Stimulated activated CD8-positive, alpha-beta memory T cell treated with anti-CD3 and anti-CD28 coated beads, Interleukin-4, amount 100 ng/mL, for 48 hours (primary cell): ENCODE measurements at regions not wholly inside any gene's neighbourhood (a gene's known extent, or its start where the extent isn't known, plus 50 kb on each side); places are given as distances from the start of the nearest gene placed in this dataset.

Source experiments
- DNase-seq: peaks from one replicate; pipeline ENCODE4 v3.0.0-alpha.2; 2020

DNA sequence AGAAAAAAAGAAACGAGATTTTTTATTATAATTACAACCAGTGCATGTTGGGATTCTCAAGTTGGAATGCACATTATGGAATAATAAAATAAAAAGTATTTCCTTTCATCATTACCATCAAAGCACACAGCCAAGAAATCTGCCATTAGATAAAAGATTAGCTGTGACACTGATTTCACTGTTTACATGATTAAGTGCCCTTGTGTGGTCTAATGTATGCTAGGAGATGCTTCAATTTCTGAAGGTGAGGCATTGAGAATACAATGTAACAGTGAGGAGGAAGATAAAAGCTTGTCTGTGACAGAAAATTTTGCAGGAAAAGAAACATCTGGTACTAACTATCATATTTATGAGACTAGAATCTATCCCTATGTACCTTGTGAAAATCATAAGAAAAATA lies 409.7 kb upstream of the PRMT6 start:
- DNase-seq: no peak

DNA sequence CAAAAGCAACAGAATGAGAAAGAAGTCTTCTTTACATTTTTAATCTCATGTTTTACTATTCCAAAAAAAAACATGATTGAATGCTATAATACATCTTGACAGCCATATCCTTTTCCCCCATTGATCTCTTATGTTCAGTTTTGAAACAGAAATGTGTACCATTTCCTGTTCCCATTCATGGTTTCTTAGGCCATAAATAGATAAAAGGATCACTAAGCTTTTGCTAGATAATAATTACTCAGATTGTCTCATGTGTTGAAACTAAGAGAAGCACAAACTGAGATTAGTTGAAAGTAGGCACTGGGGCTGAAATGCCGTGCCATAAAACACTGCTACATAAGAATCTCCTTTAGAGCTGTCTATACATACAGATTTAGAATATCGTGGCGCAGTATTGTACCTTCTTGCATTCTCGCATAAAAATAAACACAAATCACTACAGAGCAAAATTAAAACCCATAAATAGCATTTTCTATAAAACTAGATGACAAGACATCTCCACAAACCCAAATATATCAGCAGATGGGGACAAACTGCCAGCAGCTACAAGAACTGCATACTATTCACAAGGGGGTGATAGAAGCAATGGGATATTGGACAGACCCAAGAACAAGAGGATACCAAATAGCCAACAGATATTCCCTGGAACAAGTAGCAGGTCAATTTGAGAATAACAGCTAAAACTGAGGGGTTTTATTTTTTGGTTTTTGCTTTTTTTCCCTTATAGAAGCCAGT lies 405.3 kb upstream of the PRMT6 start:
- DNase-seq: no peak

DNA sequence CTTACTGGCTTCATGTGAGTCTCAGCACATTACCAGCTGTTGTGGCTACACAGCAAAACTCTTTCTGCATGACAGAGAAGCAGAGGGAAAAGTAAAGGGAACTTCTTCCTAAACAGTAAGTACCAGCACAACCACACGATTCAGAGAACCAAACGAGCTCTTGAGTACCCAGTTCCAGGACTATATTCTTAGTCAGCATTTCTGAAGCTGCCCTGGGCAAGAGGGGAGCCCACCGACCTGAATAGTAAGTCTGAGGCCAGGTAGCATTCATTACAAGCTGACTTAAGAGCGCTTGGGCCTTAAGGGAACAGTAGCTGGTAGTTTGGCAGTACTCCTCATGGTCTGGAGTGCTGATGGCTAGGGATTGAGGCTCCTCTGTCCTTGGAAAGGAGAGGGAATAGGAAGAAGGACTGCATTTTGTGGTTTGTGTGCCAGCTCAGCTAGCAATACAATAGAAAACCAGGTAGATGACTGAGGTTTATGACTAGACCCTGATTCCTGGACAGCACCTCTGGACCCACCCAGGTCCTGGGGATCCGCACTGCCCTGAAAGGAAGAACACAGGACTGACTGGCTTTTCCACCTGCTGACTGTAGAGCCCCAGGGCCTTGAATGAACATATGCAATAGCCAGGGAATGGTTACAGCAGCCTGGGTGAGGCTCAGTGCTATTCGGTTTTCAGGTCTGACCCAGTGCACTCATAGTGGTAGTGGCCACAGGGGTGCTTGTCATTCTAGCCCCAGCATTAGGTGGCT lies 396.8 kb upstream of the PRMT6 start:
- no peak for DNase-seq

DNA sequence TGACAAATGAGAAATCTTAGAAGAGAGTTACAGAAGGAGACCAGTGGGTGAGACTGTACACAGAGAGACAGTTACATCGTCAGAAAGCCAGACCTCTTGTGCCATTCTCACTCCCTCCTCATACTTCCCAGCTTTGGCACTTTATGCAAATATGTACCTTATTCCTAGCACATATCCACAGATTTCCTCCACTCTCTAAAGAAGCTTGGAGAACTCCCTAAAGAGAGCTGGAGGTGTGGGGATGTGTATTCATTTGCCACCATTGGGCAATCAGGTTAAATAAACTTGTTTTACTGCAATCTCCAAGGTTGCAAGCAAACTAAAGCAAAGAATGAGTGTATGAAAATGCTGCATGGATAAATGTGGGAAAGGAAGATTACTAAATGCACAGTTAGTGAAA lies 380.9 kb upstream of the PRMT6 start:
- no peak for DNase-seq

DNA sequence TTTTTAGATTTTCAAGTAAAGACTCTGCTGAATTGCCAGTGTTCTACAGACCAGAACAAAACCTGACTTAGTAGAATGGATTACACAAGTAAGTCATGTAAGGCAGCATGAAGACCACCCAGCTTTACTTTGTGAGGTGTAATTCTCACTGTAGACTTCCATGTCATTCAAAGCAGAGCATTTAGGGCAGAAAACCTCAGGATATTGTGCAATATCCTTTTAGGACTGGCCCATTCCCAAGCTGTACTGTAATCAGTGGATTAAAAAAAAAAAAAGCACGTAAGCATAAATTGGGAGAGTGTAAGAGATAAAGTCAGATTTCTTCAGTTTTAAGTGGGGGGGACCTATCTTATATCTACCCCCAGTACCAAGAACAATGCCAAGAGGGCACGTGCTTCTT lies 380.5 kb upstream of the PRMT6 start:
- no peak for DNase-seq

DNA sequence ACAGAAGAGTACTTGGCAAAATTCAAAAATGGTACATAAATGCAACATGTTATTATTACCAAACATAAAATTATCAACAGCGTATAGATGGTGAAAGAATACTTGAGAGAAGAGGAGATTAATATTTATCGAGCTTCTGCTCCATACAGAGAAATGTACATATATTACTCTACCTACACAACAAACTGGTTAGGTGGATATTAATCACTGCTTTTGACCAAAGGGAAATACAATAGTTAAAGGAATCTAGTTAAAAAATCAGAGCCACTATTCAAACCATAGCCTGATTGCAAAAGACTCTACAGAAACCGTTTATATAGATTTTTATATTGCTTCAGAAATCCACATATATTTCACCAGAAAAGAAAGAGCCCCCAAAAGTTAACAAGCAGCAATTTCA lies 379.3 kb upstream of the PRMT6 start:
- no peak for DNase-seq

DNA sequence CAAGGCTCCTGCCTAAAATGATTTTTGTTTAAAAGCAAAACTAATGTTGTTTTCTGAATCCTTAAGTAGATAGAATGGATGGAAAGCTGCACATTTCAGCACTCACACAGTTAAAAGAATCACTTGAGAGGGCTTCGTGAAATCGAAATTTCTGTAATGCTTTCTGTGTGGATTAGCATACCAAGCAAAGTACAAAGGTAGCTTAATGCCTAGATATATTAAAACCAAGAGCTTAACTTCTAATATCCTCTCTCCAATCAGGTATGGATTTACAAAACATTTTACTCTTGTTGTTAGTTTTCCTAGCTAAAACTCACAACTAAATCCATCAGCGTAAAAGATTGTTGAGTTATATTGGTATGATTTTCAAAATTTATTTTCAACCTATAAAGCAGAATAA lies 378.8 kb upstream of the PRMT6 start:
- no peak for DNase-seq

DNA sequence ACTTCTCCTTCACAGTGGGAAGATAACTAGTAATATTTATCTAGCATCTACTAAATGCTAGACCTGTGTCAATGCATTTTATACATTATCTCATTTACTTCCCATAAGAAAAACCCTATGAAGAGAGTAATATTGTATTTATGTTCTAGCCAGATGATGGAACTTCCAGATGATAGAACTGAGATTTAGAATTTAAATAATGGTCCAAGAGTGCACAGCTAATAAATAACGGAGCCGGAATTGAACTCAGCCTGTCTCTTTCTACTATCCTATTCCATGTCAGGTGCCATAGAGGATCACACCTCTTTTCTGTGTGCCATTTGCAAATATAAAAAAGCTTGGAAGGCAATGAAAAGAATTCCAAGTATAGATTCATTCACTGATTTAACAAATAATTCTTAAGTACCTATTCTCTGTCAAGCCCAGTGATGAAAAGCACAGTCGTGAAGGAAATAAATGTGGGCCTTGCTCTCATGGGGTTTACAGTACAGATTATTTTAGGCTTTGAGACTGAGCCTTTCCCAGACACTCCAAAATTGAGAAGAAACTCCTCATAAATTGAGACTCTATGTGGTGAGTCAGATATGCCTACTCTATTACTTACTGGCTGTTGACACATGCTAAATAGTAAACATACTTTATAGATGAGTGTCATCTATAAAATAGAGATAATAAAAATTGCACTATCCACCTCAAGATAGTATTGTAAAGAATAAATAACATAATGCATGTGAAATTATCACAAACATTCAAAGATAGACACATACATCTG lies 378.0 kb upstream of the PRMT6 start:
- DNase-seq: no peak

DNA sequence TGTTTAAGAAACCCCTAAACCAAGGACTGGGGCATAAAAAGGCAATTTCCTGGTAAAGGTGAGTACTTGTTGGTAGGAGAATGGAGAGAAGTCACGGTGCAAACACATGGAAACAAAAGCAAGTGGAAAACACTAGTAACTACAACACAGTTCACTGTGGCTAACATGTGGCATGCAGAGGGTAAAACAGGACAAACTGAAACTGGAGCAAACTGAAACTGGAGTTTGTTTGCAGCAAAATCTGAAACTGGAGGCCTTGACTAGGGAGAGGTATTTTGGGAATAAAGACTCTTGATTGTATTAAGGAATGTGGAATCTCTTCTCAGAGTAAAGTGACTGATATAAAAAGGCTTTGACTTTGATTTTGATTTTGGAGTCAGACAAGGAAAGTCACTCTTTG lies 376.3 kb upstream of the PRMT6 start:
- no peak for DNase-seq

DNA sequence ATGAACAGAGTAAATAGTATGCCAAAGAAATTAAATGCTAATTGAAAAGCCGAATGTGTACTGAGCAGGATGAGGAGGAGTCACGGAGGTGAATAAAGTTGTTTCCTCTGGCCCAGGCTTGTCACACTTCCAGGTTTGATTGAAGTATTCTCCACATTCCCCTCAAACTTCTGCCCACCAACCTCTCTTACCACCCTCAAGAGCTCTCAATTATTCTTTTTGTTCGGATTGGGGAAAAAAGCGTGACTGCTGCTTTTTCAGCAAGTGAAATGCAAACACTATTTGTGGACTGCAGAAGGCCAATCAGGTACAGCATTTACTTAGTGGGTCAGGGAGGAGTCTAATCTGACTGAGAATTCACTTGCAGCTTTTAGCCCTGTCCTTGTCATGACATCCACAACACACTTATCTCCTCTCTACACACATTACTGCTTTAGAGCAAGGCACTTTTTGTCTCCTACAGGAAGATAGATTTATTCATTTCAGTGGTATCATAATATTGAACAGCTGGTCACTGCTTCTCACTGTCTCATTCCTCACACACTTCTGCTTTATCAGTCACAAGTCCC lies 375.6 kb upstream of the PRMT6 start:
- no peak for DNase-seq

DNA sequence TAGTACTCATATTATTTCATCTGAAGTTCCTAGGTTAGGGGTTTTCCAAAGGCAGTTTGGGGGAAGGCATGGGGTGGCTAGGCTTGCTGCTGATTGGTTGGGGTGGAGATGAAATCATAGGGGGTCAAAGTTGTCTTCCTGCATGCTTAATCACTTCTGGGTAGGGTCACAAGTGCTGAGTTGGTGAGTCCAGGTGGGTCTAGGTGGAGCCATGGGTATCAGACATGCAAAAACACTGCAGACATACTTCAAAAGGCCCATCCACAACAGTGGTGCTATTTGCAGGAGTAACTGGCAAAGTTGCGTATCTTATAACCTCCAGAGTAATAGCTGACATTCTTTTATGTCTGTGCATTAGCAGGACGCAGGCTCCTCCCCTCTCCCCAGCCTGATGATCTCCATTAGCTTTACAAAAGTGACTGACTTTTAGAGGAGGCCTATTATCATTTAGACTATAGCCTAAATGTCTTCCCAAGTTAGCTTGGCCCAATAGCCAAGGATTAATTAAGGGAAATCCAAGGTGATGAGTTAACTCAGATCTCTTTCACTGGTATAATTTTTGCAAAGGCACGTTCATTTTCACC lies 374.4 kb upstream of the PRMT6 start:
- no peak for DNase-seq

DNA sequence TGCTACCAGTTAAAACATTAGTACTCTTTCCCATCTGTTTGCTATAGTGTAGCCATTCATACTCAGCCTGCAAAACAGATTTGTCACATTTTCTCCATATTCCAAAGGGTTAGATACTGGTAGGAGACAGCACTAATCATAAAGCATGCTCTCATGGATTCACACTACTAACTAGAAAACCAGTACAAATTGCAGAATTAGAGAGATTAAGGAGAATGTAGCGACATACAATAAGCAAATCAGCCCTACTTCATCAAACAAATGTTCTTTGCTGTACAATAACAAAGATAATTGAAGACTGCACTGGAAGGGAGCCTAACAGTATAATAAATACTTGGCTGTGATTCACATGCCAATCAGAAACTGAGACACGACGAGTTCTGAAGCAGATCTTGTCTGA lies 368.0 kb upstream of the PRMT6 start:
- DNase-seq: no peak

DNA sequence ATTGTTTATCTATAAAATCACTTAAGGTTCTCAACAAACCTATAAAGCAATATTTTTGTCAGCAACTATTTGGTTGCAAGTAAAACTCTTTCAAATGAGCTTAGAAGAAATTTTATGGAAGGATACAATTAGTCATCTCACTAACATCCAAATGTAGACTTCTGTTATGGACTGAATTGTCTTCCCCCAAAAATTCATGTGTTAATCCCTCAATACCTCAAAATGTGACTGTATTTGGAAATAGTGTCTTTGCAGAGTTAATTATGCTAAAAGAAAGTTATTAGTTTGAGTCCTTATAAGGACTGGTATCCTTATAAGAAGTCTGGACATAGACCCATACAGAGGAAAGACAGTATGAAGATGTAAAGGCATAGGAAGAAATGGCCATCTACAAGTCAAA lies 357.8 kb upstream of the PRMT6 start:
- DNase-seq: no peak

DNA sequence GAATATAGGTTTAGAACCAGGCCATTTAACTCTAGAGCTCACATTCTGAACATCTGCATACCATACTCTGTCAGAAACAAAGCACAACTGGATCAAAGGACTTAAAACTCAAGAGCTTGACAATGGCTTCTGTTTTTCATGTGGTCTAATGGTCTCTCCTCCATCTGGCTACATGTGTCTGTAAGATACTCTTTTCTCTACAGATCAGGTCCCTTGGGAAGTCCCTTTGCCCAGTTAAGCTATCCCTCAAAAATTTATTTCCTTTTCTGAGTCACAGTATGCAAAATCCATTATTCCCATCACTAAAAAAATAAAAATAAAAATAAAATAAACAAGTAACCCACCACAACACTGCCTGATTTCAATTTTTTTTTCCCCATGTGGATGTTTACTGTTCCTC lies 357.0 kb upstream of the PRMT6 start:
- no peak for DNase-seq

DNA sequence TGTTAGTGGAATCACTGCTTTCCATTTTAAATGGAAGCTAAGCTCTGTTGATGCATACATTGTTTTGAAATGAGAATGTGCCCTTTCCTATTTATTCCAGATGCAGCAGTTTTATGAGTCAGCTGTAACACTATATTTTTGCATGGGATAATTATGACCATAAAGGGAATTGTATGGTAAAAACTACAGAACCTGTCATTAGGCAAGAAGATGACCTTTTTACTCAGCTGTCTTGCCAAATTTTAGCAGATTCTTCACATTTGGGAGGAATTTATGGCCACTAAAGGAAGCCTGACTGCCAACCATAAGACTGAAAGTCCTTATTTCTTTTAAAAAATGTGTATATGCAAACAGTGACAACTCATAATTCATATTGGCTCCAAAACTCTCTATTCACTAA lies 356.3 kb upstream of the PRMT6 start:
- no peak for DNase-seq

DNA sequence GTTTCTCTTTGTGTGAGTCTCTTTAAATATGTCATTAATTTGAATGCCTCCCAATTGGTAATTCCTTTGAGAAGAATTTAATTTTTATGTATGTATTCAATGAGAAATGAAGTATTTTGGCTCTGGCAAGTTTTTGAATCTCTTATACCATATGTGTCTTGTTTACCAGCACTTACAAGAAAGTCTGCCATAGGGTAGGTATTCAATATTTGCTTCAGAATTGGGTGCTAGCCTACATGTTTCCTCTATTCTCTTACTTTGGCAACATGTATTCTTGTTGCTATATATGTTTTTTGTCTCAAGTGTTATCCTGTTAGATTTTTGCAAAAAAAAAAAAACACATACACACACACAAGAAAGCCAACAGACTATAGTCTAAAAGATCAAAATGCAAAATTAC lies 350.5 kb upstream of the PRMT6 start:
- no peak for DNase-seq

DNA sequence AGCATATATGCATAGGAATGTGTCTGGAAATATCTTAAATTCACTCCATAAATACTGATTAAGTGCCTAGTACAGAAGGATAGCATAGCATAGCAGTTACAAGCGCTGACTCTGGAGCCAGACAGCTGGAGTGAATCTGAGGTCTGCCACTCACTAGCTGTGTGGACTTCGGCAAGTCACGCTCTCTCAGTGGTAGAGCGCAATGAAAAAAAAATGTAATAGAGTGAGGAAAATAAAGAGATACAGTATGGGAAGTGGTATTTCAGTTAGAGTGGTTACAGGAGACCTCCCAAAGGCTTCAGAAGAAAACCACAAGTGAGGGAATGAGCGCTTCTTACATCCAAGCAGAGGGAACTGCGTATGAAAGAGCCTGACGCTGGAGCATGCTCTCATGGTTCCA lies 338.9 kb upstream of the PRMT6 start:
- DNase-seq: no peak

DNA sequence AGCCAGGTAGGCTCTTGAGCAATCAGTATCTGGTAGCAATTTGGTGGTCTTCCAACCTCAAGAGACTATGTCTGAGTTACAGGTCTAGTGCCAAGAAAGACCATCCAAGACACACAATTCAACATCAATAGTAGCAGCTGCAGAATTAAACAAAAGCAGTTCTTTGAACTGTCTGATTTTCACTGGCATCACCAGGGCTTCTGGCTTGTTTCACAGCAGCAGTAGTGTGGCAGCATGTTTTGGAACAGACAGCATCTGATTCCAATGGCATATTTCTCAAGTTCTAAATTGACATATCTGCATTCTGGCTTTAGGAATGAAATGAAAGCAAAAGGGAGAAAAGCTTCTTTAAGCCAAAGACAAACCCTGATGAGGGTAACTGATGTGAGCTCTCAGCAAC lies 334.7 kb upstream of the PRMT6 start:
- DNase-seq: no peak

DNA sequence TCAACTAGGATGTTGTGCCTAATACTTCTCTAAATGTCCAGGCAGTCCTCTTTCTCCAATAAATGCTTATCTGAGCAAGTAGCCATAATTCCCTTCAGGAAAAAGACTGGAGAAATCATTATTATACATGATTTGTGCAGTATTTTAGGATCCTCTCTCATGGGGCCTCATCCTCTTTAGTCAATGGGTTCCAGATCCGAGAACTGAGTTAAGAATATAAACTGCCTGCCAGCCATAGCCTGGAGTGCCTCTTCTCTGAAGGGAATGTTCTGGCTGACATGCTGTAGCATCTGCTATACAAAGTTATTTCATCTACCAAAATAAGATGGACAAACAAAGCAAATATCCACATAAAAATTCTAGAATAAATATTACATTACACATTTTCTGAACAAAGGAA lies 334.0 kb upstream of the PRMT6 start:
- DNase-seq: no peak

DNA sequence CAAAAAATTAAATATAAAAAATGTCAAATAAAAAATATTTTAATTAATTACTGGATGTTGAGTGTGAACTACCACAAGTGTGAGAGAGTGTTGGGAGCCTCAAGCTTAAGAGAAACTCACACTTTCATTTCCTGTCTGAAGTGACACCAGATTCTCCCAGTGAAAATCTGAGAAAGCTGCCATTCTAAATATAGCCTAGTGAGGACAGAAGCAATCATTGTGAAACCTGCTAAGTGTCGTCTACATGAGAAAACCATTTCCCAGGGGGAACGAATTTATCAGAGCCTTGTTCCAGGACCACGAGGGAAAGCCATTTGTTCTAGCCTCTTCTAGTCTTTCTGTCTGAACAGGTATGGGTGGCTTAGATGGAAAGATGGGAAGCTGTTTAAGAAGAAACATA lies 329.3 kb upstream of the PRMT6 start:
- no peak for DNase-seq

DNA sequence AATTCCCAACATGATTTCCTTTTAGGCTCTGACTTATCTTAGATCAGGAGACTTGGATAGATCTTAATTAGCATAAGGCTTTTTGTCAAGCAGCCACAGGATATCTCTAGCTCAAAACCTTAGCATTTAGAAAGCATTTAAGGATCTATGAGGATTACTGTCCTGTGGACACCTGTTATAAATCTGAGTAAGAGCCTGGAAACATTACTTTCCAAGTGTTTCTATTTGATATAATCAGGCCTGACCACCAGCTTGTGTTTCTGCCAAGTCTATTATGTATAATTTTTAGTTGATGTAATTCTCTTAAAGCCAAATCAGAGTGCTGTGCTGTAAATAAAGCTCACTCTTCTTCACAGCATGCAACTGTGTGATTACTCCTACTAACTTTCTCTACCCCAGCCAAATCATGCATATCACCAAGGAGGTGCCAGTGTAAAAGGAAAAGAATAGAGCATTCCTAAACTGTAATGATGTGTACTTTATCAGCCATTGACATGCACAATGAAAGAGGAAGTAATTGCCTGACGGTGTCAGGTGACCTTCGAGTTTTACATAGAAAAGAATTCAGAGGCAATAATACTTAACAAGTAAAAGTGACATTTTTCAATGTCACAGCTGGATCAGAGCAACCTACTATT lies 309.9 kb upstream of the PRMT6 start:
- no peak for DNase-seq

DNA sequence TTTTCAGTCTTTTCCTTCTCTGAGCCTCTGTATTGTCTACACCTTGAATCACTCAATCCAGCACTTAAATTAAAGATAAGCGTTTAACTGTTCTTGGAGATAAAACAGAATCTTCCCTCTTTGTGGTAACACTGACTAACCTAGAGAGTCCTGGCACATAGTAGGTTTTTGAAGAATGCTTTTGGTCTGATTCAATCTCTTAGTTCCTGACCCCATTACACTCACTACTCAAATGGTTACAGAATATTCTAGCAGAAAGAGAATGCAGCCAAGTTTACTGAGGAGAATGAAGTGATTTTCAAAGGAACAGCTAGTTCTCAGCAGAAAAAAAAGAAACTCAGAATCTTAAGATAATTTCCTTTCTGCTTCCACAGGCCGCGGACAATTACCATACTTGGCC lies 309.2 kb upstream of the PRMT6 start:
- no peak for DNase-seq

DNA sequence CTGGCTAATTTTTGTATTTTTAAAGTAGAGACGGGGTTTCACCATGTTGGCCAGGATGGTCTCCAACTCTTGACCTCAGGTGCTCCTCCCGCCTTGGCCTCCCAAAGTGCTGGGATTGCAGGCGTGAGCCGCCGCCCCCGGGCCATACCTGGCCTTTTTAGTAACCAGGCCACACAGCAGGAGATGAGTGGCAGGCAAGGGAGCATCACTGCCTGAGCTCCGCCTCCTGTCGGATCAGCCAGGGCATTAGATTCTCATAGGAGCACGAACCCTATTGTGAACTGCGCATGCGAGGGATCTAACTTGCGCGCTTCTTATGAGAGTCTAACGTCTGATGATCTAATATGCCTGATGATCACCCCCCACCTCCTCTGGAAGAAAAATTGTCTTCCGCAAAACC lies 308.7 kb upstream of the PRMT6 start:
- DNase-seq: no peak
